HL-60 (cell line): ENCODE measurements at regions not wholly inside any gene's neighbourhood (a gene's known extent, or its start where the extent isn't known, plus 50 kb on each side); places are given as distances from the start of the nearest gene placed in this dataset.

Source experiments
- GABPA ChIP-seq: IDR thresholded peaks from 2 replicates; pipeline ENCODE4 v1.6.1; 2012; ENCODE audit warnings: low read depth
- POLR2AphosphoS5 ChIP-seq: IDR thresholded peaks from 2 replicates; pipeline ENCODE4 v1.6.1; 2012; ENCODE audit warnings: low read depth
- SPI1 ChIP-seq: IDR thresholded peaks from 2 replicates; pipeline ENCODE4 v1.6.1; 2012; ENCODE audit warnings: low read depth, mild to moderate bottlenecking, borderline replicate concordance
- TF ChIP-seq, protein P1 (sequence below): IDR thresholded peaks from one replicate; pipeline ENCODE4 v1.5.1; 2011; ENCODE audit warnings: low read length, control low read depth, inconsistent platforms; ENCODE audit not compliant: insufficient read depth
- TF ChIP-seq, protein P2 (sequence below): IDR thresholded peaks from 2 replicates; pipeline ENCODE4 v1.6.1; 2012; ENCODE audit warnings: low read depth; ENCODE audit not compliant: insufficient replicate concordance

DNA sequence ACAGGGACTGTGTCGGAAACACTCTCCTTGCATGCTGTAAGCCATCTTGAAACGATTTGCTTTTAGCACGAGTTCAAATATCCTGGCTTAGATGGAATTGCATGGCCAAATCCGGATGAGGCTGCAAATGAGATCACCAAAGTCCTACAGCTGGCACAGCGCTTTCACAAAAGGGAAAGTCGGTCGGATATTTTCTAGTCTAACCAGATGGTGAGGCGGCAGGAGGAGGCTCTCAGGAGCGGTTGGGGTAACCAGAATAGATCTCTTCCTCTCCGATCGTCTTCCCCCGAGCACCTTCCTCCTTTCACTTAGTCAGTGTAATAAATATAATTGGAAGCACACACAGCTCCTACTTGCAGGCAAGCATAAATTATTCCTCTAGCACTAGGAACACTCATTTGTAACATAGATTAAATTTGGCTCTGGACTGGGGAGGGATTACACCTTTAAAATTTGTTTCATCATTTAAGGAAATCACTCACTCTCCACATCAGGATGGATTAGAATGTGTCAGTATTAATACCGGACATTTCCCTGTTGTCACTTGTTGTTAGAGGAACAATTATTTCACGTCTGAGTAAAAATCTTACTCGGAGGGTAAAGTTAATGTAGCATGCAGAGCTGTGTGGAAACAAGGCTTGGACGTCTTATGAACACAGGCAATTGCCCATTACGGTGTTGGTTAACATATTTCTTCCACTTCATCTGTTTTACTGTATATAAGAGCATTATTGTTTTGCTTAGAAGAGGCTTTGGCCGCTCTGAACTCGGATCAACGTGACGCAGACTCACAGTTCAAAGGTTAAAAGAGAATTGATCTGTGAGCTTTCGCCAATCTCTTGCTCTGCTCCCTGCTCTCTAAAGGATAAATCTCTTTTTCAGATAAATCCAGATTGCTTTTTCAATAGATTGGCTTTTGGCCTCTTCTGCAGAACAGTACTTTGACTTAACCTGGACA lies 857.9 kb downstream of the TYW1 start:
- TF ChIP-seq, protein P1, sequence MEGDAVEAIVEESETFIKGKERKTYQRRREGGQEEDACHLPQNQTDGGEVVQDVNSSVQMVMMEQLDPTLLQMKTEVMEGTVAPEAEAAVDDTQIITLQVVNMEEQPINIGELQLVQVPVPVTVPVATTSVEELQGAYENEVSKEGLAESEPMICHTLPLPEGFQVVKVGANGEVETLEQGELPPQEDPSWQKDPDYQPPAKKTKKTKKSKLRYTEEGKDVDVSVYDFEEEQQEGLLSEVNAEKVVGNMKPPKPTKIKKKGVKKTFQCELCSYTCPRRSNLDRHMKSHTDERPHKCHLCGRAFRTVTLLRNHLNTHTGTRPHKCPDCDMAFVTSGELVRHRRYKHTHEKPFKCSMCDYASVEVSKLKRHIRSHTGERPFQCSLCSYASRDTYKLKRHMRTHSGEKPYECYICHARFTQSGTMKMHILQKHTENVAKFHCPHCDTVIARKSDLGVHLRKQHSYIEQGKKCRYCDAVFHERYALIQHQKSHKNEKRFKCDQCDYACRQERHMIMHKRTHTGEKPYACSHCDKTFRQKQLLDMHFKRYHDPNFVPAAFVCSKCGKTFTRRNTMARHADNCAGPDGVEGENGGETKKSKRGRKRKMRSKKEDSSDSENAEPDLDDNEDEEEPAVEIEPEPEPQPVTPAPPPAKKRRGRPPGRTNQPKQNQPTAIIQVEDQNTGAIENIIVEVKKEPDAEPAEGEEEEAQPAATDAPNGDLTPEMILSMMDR: no peak
- TF ChIP-seq POLR2AphosphoS5 (no peak), GABPA (no peak), SPI1 (no peak)
- TF ChIP-seq, protein P2, sequence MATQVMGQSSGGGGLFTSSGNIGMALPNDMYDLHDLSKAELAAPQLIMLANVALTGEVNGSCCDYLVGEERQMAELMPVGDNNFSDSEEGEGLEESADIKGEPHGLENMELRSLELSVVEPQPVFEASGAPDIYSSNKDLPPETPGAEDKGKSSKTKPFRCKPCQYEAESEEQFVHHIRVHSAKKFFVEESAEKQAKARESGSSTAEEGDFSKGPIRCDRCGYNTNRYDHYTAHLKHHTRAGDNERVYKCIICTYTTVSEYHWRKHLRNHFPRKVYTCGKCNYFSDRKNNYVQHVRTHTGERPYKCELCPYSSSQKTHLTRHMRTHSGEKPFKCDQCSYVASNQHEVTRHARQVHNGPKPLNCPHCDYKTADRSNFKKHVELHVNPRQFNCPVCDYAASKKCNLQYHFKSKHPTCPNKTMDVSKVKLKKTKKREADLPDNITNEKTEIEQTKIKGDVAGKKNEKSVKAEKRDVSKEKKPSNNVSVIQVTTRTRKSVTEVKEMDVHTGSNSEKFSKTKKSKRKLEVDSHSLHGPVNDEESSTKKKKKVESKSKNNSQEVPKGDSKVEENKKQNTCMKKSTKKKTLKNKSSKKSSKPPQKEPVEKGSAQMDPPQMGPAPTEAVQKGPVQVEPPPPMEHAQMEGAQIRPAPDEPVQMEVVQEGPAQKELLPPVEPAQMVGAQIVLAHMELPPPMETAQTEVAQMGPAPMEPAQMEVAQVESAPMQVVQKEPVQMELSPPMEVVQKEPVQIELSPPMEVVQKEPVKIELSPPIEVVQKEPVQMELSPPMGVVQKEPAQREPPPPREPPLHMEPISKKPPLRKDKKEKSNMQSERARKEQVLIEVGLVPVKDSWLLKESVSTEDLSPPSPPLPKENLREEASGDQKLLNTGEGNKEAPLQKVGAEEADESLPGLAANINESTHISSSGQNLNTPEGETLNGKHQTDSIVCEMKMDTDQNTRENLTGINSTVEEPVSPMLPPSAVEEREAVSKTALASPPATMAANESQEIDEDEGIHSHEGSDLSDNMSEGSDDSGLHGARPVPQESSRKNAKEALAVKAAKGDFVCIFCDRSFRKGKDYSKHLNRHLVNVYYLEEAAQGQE: no peak
